H1 (cell line): ENCODE measurements at regions not wholly inside any gene's neighbourhood (a gene's known extent, or its start where the extent isn't known, plus 50 kb on each side); places are given as distances from the start of the nearest gene placed in this dataset.

Source experiments
- RAD21 ChIP-seq, 2 experiments: IDR thresholded peaks in 1 of 2; conservative IDR thresholded peaks in 1 of 2; 2 replicates each; pipeline ENCODE4 v1.6.1; 2011; ENCODE audit warnings: low read depth in 2 of 2, low read length in 2 of 2, improper control_type of control experiment in 1 of 2, inconsistent platforms in 1 of 2, mild to moderate bottlenecking in 1 of 2, moderate library complexity in 1 of 2
- TBP ChIP-seq: IDR thresholded peaks from 2 replicates; pipeline ENCODE4 v1.6.1; 2011; ENCODE audit warnings: low read depth, low read length, improper control_type of control experiment

DNA sequence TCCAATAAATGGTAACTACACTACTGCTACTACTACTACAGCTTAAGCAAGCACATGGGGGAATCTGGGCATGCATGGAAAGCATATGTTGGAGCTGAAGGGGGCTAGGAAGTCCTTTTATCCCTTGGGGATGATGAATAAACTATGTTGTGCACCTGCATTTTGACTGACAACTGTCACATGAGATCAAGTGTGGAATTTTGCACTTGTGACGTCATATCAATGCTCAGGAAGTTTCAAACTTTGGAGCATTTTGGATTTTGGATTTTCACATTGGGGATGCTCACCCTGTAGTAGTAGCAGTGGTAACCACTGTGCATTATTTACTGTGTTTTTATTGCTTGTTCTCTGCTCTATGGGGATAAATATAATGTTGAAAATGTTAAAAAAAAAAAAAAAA, 100.5 kb upstream of the SMAD1 start (continued):
- no peak for TF ChIP-seq TBP
- TF ChIP-seq RAD21 (IDR thresholded peaks at IDR 0.05 in 1 of 2, conservative IDR thresholded peaks at IDR 0.05 in 1 of 2; ENCODE audit: low read depth in 2 of 2, low read length in 2 of 2) = no peak
